ENCODE measurements at regions not wholly inside any gene's neighbourhood (a gene's known extent, or its start where the extent isn't known, plus 50 kb on each side); places are given as distances from the start of the nearest gene placed in this dataset.
A peak's percentile ranks its signal among the peaks of the same experiment; 100 is the strongest.

GRCh38 chr20:40738976-40739375 is 49.9 kb upstream of the MAFB start:
- no peak for DNase-seq

GRCh38 chr20:40739841-40740240 is 50.8 kb upstream of the MAFB start:
- DNase-seq = no peak

- peak; percentile 22 to 47 for DNase-seq
Observed at GRCh38 chr20:40741507-40742106, 52.6 kb upstream of the MAFB start.

- DNase-seq = no peak
Observed at GRCh38 chr20:40743141-40743775, 54.2 kb upstream of the MAFB start.

- DNase-seq = no peak
Observed at GRCh38 chr20:40744072-40744817, 55.2 kb upstream of the MAFB start.

GRCh38 chr20:40744818-40745175 is 55.8 kb upstream of the MAFB start:
- DNase-seq = no peak

GRCh38 chr20:40746251-40746650 is 57.2 kb upstream of the MAFB start:
- no peak for DNase-seq

GRCh38 chr20:40748182-40748581 is 59.1 kb upstream of the MAFB start:
- no peak for DNase-seq

GRCh38 chr20:40749985-40750506 is 61.0 kb upstream of the MAFB start:
- no peak for DNase-seq

GRCh38 chr20:40750541-40751035 is 61.6 kb upstream of the MAFB start:
- no peak for DNase-seq

- no peak for DNase-seq
Observed at GRCh38 chr20:40753472-40753871, 64.4 kb upstream of the MAFB start.

- DNase-seq = no peak
Observed at GRCh38 chr20:40754339-40754943, 65.4 kb upstream of the MAFB start.

GRCh38 chr20:40757087-40757486 is 68.1 kb upstream of the MAFB start:
- no peak for DNase-seq

GRCh38 chr20:40758790-40759189 is 69.8 kb upstream of the MAFB start:
- DNase-seq = no peak

- no peak for DNase-seq
Observed at GRCh38 chr20:40760399-40760798, 71.4 kb upstream of the MAFB start.

GRCh38 chr20:40763646-40764295 is 74.7 kb upstream of the MAFB start:
- no peak for DNase-seq

- DNase-seq = no peak
Observed at GRCh38 chr20:40765814-40766480, 76.9 kb upstream of the MAFB start.

GRCh38 chr20:40766790-40767614 is 78.0 kb upstream of the MAFB start:
- DNase-seq = no peak

GRCh38 chr20:40767615-40767924 is 78.5 kb upstream of the MAFB start:
- no peak for DNase-seq

- DNase-seq = no peak
Observed at GRCh38 chr20:40768105-40768504, 79.1 kb upstream of the MAFB start.

- peak; percentile 49 to 62 for DNase-seq
Observed at GRCh38 chr20:40769677-40770285, 80.7 kb upstream of the MAFB start.
